ENCODE measurements at regions not wholly inside any gene's neighbourhood (a gene's known extent, or its start where the extent isn't known, plus 50 kb on each side); places are given as distances from the start of the nearest gene placed in this dataset.

DNA sequence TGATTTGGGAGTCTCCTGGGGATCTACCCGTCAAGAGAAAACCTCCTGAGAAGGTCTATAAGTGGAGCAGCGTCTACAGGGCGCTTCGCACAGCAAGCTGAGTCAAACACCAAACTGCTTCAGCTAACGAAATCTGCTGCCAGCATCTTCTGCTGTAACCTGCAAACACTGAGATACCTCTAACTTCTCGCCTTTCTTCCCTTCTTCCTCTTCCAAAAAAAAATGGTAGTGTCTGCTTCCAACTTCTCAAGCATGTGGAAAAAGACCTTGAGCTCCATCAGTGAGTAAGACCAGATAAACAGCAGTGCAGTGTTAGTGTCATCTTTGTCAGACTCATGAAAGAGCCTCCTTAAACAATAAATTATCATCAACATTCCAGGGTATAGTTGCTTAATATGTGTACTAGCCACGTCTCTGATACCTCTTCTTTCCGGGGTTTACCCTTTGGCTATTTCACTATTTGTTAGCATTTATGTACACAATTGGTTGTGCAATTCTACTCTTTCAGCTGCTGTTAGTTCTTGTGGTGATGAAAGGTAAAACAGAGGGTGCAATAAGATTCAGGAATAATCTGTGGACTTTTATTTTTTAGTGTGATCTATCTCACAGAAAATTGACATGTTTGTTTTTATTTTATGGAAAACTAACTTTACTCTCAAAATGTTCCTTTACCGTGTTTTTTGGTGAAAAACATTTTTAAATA lies 81.6 kb downstream of the LLPH start:
- Histone ChIP-seq H3K9me3 (ENCODE audit: insufficient read depth, low read length) (no peaks in the 10 kb centered on the region), H3K4me3 (ENCODE audit: low read length) (peak overlapping the region; percentile 65), H3K9ac (ENCODE audit: low read length) (peak overlapping the region; percentile 54), H2AFZ (ENCODE audit: low read depth, low read length) (peak overlapping the region; percentile 90), H4K20me1 (ENCODE audit: insufficient read depth, low read length) (no peaks in the 10 kb centered on the region), H3K79me2 (ENCODE audit: low read length) (no peaks in the 10 kb centered on the region), H3K4me1 (ENCODE audit: low read length) (peaks cover 69% of the 10 kb centered on the region), H3K36me3 (replicated peaks; ENCODE audit: low read depth, low read length) (no peaks in the 10 kb centered on the region), H3K4me2 (ENCODE audit: low read length) (peak overlapping the region; percentile 72), H3K27ac (ENCODE audit: low read length) (peak overlapping the region; percentile 96), H3K27me3 (ENCODE audit: low read depth, low read length) (no peaks in the 10 kb centered on the region)
- TF ChIP-seq, protein P1, sequence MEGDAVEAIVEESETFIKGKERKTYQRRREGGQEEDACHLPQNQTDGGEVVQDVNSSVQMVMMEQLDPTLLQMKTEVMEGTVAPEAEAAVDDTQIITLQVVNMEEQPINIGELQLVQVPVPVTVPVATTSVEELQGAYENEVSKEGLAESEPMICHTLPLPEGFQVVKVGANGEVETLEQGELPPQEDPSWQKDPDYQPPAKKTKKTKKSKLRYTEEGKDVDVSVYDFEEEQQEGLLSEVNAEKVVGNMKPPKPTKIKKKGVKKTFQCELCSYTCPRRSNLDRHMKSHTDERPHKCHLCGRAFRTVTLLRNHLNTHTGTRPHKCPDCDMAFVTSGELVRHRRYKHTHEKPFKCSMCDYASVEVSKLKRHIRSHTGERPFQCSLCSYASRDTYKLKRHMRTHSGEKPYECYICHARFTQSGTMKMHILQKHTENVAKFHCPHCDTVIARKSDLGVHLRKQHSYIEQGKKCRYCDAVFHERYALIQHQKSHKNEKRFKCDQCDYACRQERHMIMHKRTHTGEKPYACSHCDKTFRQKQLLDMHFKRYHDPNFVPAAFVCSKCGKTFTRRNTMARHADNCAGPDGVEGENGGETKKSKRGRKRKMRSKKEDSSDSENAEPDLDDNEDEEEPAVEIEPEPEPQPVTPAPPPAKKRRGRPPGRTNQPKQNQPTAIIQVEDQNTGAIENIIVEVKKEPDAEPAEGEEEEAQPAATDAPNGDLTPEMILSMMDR (IDR thresholded peaks at IDR 0.05; ENCODE audit: low read depth, low read length): no peak
- no peak for TF ChIP-seq EZH2phosphoT487 (IDR thresholded peaks at IDR 0.05; ENCODE audit: low read depth)

DNA sequence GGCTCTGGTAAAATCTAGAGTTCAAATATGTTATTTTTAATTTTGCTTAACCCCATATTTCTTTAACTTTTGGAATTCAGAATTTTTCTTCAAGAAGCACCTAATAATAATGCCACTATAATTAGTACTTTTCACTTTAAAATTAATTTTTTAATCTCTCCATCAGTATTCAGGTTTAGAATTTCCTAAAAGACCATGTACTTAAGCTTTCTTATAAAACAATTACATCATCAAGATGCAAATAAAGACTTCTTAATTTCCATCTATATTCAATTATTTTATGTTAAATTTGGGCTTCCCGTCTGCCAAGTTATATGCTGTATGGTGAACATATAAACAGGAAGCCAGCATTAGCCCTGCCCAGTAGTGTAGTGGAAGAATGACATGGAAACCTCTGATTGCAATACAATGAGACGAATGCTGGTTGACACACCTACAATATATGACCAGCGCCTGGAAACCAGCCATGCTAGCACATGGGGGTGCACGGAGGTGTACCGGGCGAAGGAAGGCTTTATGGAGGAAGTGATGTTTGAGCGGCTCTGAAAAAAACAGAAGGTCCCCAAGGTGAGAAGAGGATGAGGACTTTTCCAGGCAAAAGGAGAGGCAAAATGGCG lies 82.2 kb downstream of the LLPH start:
- no peaks in the 10 kb centered on the region for H3K36me3 ChIP-seq (replicated peaks; ENCODE audit: low read depth, low read length)
- H3K9me3 ChIP-seq (ENCODE audit: insufficient read depth, low read length): no peaks in the 10 kb centered on the region
- no peaks in the 10 kb centered on the region for H4K20me1 ChIP-seq (ENCODE audit: insufficient read depth, low read length)
- no peaks in the 10 kb centered on the region for H3K79me2 ChIP-seq (ENCODE audit: low read length)
- H3K4me2 ChIP-seq (ENCODE audit: low read length): peak overlapping the region; percentile 72
- TF ChIP-seq EZH2phosphoT487 (IDR thresholded peaks at IDR 0.05; ENCODE audit: low read depth): no peak
- TF ChIP-seq, protein P1 (IDR thresholded peaks at IDR 0.05; ENCODE audit: low read depth, low read length): no peak
- H3K9ac ChIP-seq (ENCODE audit: low read length): peak overlapping the region; percentile 54
- peaks cover 62% of the 10 kb centered on the region for H3K4me1 ChIP-seq (ENCODE audit: low read length)
- peak overlapping the region; percentile 90 for H2AFZ ChIP-seq (ENCODE audit: low read depth, low read length)
- peak overlapping the region; percentile 96 for H3K27ac ChIP-seq (ENCODE audit: low read length)
- no peaks in the 10 kb centered on the region for H3K27me3 ChIP-seq (ENCODE audit: low read depth, low read length)
- H3K4me3 ChIP-seq (ENCODE audit: low read length): peak overlapping the region; percentile 65

DNA sequence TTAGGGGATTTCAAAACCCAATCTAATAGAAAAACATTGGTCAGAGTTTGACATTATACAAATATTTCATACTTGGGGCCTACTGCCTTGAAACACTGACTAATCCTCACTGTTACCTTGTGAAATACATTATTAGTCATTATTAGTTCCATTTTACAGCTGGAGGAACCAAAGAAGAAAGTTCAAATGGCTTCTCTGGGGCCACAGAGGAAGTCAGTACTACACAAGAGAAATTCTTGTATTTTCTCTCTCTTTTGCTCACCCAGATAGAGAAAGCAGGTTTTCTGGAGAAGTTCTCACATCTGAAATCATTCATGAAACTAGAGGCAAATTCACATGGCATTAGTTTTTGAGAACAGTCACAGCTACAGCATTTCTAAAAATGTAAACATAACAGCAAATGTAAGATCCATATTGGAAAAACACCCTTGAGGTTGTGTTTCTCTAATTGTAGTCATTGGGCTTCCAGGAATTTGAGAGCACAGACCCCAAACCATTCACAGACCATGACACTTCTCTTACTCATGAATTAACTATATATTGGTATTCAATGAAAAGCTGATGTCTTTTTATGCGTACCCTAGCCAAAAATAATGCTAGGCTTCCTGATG lies 83.0 kb downstream of the LLPH start:
- no peaks in the 10 kb centered on the region for H3K9me3 ChIP-seq (ENCODE audit: insufficient read depth, low read length)
- no peaks in the 10 kb centered on the region for H3K27me3 ChIP-seq (ENCODE audit: low read depth, low read length)
- H3K4me2 ChIP-seq (ENCODE audit: low read length): peak overlapping the region; percentile 72
- TF ChIP-seq EZH2phosphoT487 (IDR thresholded peaks at IDR 0.05; ENCODE audit: low read depth): no peak
- TF ChIP-seq, protein P1 (IDR thresholded peaks at IDR 0.05; ENCODE audit: low read depth, low read length): no peak
- H3K36me3 ChIP-seq (replicated peaks; ENCODE audit: low read depth, low read length): no peaks in the 10 kb centered on the region
- H2AFZ ChIP-seq (ENCODE audit: low read depth, low read length): peak overlapping the region; percentile 68; the same call in 1 of the 2 replicates
- H3K4me1 ChIP-seq (ENCODE audit: low read length): peaks cover 56% of the 10 kb centered on the region
- H3K4me3 ChIP-seq (ENCODE audit: low read length): peak overlapping the region; percentile 65
- no peaks in the 10 kb centered on the region for H3K79me2 ChIP-seq (ENCODE audit: low read length)
- peak overlapping the region; percentile 54 for H3K9ac ChIP-seq (ENCODE audit: low read length)
- H4K20me1 ChIP-seq (ENCODE audit: insufficient read depth, low read length): no peaks in the 10 kb centered on the region
- H3K27ac ChIP-seq (ENCODE audit: low read length): peak overlapping the region; percentile 96

DNA sequence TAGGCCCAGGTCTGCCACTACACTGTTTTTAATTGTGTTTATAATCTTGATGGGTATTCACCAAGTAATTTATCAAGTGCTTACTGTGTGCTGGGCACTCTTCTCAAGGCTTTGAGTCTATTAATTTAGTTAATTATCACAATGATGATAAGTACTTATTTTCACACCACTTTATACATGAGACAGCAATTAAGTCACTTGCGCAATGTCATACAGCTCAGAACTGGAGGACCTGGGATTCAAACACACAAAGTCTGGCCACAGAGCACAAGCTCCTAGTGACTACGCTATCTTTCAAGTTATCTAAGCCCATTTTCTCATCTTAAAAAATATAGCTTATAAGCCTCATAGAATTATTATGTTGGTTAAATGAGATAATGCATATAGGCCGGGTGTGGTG lies 85.0 kb downstream of the LLPH start:
- H3K4me2 ChIP-seq (ENCODE audit: low read length): no peak overlapping the region
- no peak overlapping the region for H2AFZ ChIP-seq (ENCODE audit: low read depth, low read length)
- no peak for TF ChIP-seq EZH2phosphoT487 (IDR thresholded peaks at IDR 0.05; ENCODE audit: low read depth)
- TF ChIP-seq, protein P1 (IDR thresholded peaks at IDR 0.05; ENCODE audit: low read depth, low read length): no peak
- no peaks in the 10 kb centered on the region for H4K20me1 ChIP-seq (ENCODE audit: insufficient read depth, low read length)
- peaks cover 51% of the 10 kb centered on the region for H3K4me1 ChIP-seq (ENCODE audit: low read length)
- H3K9ac ChIP-seq (ENCODE audit: low read length): no peak overlapping the region
- H3K4me3 ChIP-seq (ENCODE audit: low read length): no peak overlapping the region
- no peak overlapping the region for H3K27ac ChIP-seq (ENCODE audit: low read length)
- H3K79me2 ChIP-seq (ENCODE audit: low read length): no peaks in the 10 kb centered on the region
- no peaks in the 10 kb centered on the region for H3K9me3 ChIP-seq (ENCODE audit: insufficient read depth, low read length)
- H3K27me3 ChIP-seq (ENCODE audit: low read depth, low read length): no peaks in the 10 kb centered on the region
- H3K36me3 ChIP-seq (replicated peaks; ENCODE audit: low read depth, low read length): no peaks in the 10 kb centered on the region
